Suprapubic skin (tissue), 4 donors: ENCODE measurements at regions not wholly inside any gene's neighbourhood (a gene's known extent, or its start where the extent isn't known, plus 50 kb on each side); places are given as distances from the start of the nearest gene placed in this dataset.
"Not testable (repeated sequence)": the region's sequence is repeated elsewhere in the genome, so short reads cannot be mapped to it uniquely, and the experiment has no call there.

Source experiments
- CTCF ChIP-seq, 2 donors: fragments of 200-600 bp in 1 of 2; fragments of 450-650 bp in 1 of 2; sonication (generic) in 1 of 2; IDR thresholded peaks; one replicate each; pipeline ENCODE4 v1.5.1; 2016 to 2019; ENCODE audit warnings: antibody characterized with exemption in 2 of 2, mild to moderate bottlenecking in 1 of 2, moderate library complexity in 1 of 2
- EP300 ChIP-seq: sonication (generic); formaldehyde crosslinking; IDR thresholded peaks from one replicate; pipeline ENCODE4 v1.6.1; 2017; ENCODE audit warnings: antibody characterized with exemption
- POLR2A ChIP-seq, 2 donors: fragments of 450-650 bp; IDR thresholded peaks; one replicate each; pipeline ENCODE4 v1.6.1; 2017; ENCODE audit warnings: antibody characterized with exemption in 2 of 2, mild to moderate bottlenecking in 2 of 2, moderate library complexity in 2 of 2
- POLR2AphosphoS5 ChIP-seq, 3 donors: sonication (generic); formaldehyde crosslinking; IDR thresholded peaks; one replicate each; pipeline ENCODE4 v1.6.1; 2017; ENCODE audit warnings: antibody characterized with exemption in 3 of 3

GRCh38 chr3:125781678-125782077 is 186.4 kb upstream of the OSBPL11 start:
- TF ChIP-seq CTCF (IDR thresholded peaks at IDR 0.05); POLR2A (IDR thresholded peaks at IDR 0.05); POLR2AphosphoS5 (IDR thresholded peaks at IDR 0.05); EP300: not testable (repeated sequence)
